ENCODE measurements at regions not wholly inside any gene's neighbourhood (a gene's known extent, or its start where the extent isn't known, plus 50 kb on each side); places are given as distances from the start of the nearest gene placed in this dataset.

DNA sequence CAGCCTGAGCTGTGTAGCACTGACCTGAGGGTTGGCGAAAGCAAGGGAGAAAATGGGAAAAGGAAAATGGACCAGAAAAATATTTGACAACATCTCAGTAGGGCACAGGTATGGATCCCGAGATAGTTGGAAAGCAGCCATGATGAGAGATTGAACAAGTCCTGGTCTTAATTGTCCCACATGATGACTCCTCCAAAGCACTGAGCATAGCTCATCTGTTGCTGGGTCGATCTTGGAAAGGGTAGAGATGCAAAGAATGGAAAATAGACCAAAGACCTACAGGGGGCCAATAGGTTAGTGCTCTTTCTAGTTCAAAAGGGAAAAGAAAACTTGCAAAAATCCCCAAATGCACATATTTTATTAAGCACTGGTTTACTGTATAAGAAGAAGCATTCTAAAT lies 251.9 kb downstream of the SEC23A start:
- Histone ChIP-seq H3K36me3 (ENCODE audit: control insufficient read depth, insufficient read depth, low read length) (no peaks in the 10 kb centered on the region), H3K9ac (ENCODE audit: insufficient read depth in 1 of 2, low read depth in 2 of 2, low read length in 2 of 2) (no peak overlapping the region), H3K9me3 (replicated peaks; ENCODE audit: control insufficient read depth, insufficient read depth, low read depth, low read length) (no peaks in the 10 kb centered on the region), H3K9me1 (ENCODE audit: control insufficient read depth, insufficient read depth, low read length) (no peaks in the 10 kb centered on the region), H3K4me3 (no peak overlapping the region), H3K27me3 (ENCODE audit: control insufficient read depth in 2 of 2, insufficient read depth in 2 of 2, low read length in 2 of 2) (no peaks in the 10 kb centered on the region), H3K79me2 (ENCODE audit: control insufficient read depth, insufficient read depth, low read length) (no peaks in the 10 kb centered on the region), H3K4me2 (ENCODE audit: insufficient read depth, low read length) (no peak overlapping the region), H3K27ac (ENCODE audit: extremely low read depth, low read depth, low read length) (no peak overlapping the region), H4K20me1 (replicated peaks; ENCODE audit: control insufficient read depth, insufficient read depth, low read length) (no peaks in the 10 kb centered on the region), H2AFZ (ENCODE audit: low read depth, low read length) (no peak overlapping the region), H3K4me1 (replicated peaks in 1 of 2; ENCODE audit: control insufficient read depth in 2 of 2, insufficient read depth in 2 of 2, low read length in 2 of 2) (no peaks in the 10 kb centered on the region)
- TF ChIP-seq TOE1 (IDR thresholded peaks at IDR 0.05; ENCODE audit: borderline replicate concordance) (no peak), TOE1 (CRISPR knock-in tag; IDR thresholded peaks at IDR 0.05; ENCODE audit: borderline replicate concordance, low read depth) (no peak), MCM2 (IDR thresholded peaks at IDR 0.05; ENCODE audit: low read depth) (no peak), ZC3H11A (IDR thresholded peaks at IDR 0.05; ENCODE audit: low read depth, low read length) (no peak), SIN3B (IDR thresholded peaks at IDR 0.05; ENCODE audit: low read depth) (no peak), PHB2 (IDR thresholded peaks at IDR 0.05; ENCODE audit: low read depth) (no peak), ZNF830 (CRISPR knock-in tag; IDR thresholded peaks at IDR 0.05) (no peak), KDM1A (IDR thresholded peaks at IDR 0.05) (no peak), PTRF (tag; IDR thresholded peaks at IDR 0.05) (no peak), MBD2 (IDR thresholded peaks at IDR 0.05; ENCODE audit: borderline replicate concordance, low read depth) (no peak), CTBP1 (IDR thresholded peaks at IDR 0.05; ENCODE audit: borderline replicate concordance) (no peak), ATF1 (CRISPR knock-in tag; IDR thresholded peaks at IDR 0.05) (no peak), ATF1 (tag; IDR thresholded peaks at IDR 0.05) (no peak), CHD1 (IDR thresholded peaks at IDR 0.05; ENCODE audit: low read length) (no peak), SMARCC2 (IDR thresholded peaks at IDR 0.05; ENCODE audit: low read depth) (no peak)
- TF ChIP-seq, protein P1, sequence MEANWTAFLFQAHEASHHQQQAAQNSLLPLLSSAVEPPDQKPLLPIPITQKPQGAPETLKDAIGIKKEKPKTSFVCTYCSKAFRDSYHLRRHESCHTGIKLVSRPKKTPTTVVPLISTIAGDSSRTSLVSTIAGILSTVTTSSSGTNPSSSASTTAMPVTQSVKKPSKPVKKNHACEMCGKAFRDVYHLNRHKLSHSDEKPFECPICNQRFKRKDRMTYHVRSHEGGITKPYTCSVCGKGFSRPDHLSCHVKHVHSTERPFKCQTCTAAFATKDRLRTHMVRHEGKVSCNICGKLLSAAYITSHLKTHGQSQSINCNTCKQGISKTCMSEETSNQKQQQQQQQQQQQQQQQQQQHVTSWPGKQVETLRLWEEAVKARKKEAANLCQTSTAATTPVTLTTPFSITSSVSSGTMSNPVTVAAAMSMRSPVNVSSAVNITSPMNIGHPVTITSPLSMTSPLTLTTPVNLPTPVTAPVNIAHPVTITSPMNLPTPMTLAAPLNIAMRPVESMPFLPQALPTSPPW (CRISPR knock-in tag; IDR thresholded peaks at IDR 0.05), result no peak
- ChIA-PET POLR2A (no interaction called here), CTCF (ENCODE audit: low intra/inter-chr PET ratio) (no interaction called here)
- BruUV-seq (replicated peaks), result no TSS peak
- no peak for ATAC-seq
- 0% methylated on average over 3 of the region's 3 CpGs for WGBS (ENCODE audit: insufficient coverage, low coverage, missing lambda C conversion rate)
- FAIRE-seq, result no peak
- DNase-seq (ENCODE audit: extremely low read depth in 1 of 4, low spot score in 3 of 4), result no peak
- intact Hi-C loops (cut with micrococcal nuclease) (no loop called here), in situ Hi-C loops (cut with MboI) (loop anchor here (25.0 kb wide), 1 partner anchor 964 kb away; no protein-coding TSS in a partner anchor)
